ENCODE measurements at regions not wholly inside any gene's neighbourhood (a gene's known extent, or its start where the extent isn't known, plus 50 kb on each side); places are given as distances from the start of the nearest gene placed in this dataset.

DNA sequence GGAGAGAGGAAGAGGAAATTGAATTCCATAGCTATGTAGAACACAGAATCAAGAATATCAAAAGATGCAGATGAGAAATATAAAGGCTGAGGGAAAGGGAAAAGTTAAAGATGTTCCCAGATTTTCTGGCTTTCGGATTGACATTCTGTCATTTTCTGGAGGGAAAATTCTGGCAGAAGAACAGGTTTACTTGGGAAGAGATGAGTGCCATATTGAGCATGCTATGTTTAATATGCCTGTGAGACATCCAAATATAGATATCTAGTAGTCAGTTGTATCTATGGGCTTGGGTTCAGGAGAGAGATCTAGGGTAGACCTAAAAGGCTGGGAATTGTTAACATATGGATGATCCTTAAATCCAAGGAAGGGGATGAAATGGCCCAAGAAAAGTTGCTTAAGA, 181.9 kb upstream of the ARG1 start (continued):
- TF ChIP-seq, protein P1, sequence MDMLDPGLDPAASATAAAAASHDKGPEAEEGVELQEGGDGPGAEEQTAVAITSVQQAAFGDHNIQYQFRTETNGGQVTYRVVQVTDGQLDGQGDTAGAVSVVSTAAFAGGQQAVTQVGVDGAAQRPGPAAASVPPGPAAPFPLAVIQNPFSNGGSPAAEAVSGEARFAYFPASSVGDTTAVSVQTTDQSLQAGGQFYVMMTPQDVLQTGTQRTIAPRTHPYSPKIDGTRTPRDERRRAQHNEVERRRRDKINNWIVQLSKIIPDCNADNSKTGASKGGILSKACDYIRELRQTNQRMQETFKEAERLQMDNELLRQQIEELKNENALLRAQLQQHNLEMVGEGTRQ (IDR thresholded peaks at IDR 0.05; ENCODE audit: low read depth, low read length) = no peak
- no peak for TF ChIP-seq CHD1 (IDR thresholded peaks at IDR 0.05; ENCODE audit: low read depth, low read length)
- TF ChIP-seq MAFK (IDR thresholded peaks at IDR 0.05; ENCODE audit: low read depth, low read length) = no peak

DNA sequence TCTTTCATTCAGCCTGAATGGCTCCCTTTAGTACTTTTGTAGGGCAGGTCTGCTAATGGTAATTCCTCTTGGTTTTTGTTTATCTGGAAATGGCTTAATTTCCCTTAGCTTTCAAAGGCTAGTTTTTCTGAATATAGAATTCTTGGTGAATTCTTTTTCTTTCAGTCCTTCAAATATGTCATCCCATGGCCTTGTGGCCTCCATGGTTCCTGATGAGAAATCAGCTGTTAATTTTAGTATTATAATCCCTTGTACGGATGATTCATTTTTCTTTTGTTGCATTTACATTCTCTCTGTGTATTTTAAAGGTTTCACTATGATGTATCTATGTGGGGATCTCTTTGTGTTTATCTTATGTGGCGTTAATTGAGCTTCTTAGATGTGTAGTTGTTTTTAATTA, 179.6 kb upstream of the ARG1 start:
- Histone ChIP-seq H3K36me3 (ENCODE audit: control insufficient read depth, insufficient read depth, low read length) (no peaks in the 10 kb centered on the region), H2BK5ac (ENCODE audit: low read depth, low read length, poor library complexity, severe bottlenecking) (no peak overlapping the region), H4K20me1 (ENCODE audit: insufficient read depth, low read length) (no peaks in the 10 kb centered on the region), H3K18ac (ENCODE audit: low read depth, low read length) (no peak overlapping the region), H3K4me2 (ENCODE audit: low read depth, low read length) (no peak overlapping the region), H2AK5ac (ENCODE audit: low read depth, low read length) (no peak overlapping the region), H3K9ac (ENCODE audit: low read depth, low read length) (no peak overlapping the region), H2BK120ac (ENCODE audit: low read depth, low read length) (no peak overlapping the region), H2AK9ac (replicated peaks; ENCODE audit: low read depth, low read length, poor library complexity) (no peak overlapping the region), H4K5ac (ENCODE audit: low read depth, low read length) (no peak overlapping the region), H3K9me1 (ENCODE audit: insufficient read depth, low read length) (no peaks in the 10 kb centered on the region), H3K27ac (ENCODE audit: insufficient read depth, low read length) (no peak overlapping the region), H3K27me3 (ENCODE audit: control insufficient read depth, insufficient read depth, low read length) (peaks cover 6% of the 10 kb centered on the region), H3K4me3 (ENCODE audit: insufficient read depth, low read depth, low read length) (no peak overlapping the region), H2BK15ac (ENCODE audit: low read depth, low read length) (no peak overlapping the region), H3K4me1 (ENCODE audit: control insufficient read depth, insufficient read depth, low read length) (no peaks in the 10 kb centered on the region), H3K56ac (ENCODE audit: extremely low read depth, insufficient read depth, low read length) (no peak overlapping the region), H3K9me3 (ENCODE audit: control insufficient read depth, insufficient read depth, low read length) (no peaks in the 10 kb centered on the region), H3K4ac (ENCODE audit: low read depth, low read length) (no peak overlapping the region), H3K14ac (replicated peaks; ENCODE audit: low read depth, low read length) (no peak overlapping the region), H3K79me1 (ENCODE audit: low read depth in 1 of 2, low read length in 2 of 2) (no peaks in the 10 kb centered on the region), H2BK20ac (ENCODE audit: low read depth, low read length) (no peak overlapping the region), H2AFZ (replicated peaks; ENCODE audit: low read length, poor library complexity) (no peak overlapping the region), H4K91ac (ENCODE audit: insufficient read depth, low read depth, low read length) (no peak overlapping the region), H4K8ac (ENCODE audit: low read depth in 2 of 2, low read length in 2 of 2) (no peak overlapping the region), H3K23ac (ENCODE audit: low read depth, low read length) (no peak overlapping the region)
- ChIA-PET CTCF (interaction anchor here (0.5 to 0.6 kb wide), 2 partner anchors 34 to 90 kb away, joined by 4 to 5 read pairs; no protein-coding TSS in a partner anchor), POLR2A (ENCODE audit: unreplicated experiment) (interaction anchor here (0.6 kb wide), 1 partner anchor 19 kb away, joined by 3 read pairs; no protein-coding TSS in a partner anchor)
- WGBS, 2 experiments (ENCODE audit: extremely low coverage in 2 of 2, insufficient read length in 1 of 2) = no CpG with 5 or more reads among the region's 2 CpGs
- ATAC-seq (ENCODE audit: low read depth) (no peak), DNase-seq (no peak)
- in situ Hi-C loops (cut with MboI; ENCODE audit: low sequenced_read_pairs) (no loop called here), intact Hi-C loops (cut with micrococcal nuclease) (no loop called here), dilution Hi-C loops (cut with HindIII; ENCODE audit: low sequenced_read_pairs, unreplicated experiment) (no loop called here)
- BruUV-seq (replicated peaks) = no TSS peak
- TF ChIP-seq MAZ (IDR thresholded peaks at IDR 0.05; ENCODE audit: borderline replicate concordance, low read depth, low read length) (no peak), RAD21 (IDR thresholded peaks at IDR 0.05; ENCODE audit: low read length) (no peak), BHLHE40 (IDR thresholded peaks at IDR 0.05; ENCODE audit: low read depth, low read length) (no peak), CEBPB (IDR thresholded peaks at IDR 0.05; ENCODE audit: low read depth, low read length) (no peak), POLR2A (IDR thresholded peaks at IDR 0.05; ENCODE audit: low read depth, low read length) (no peak), NFE2L2 (IDR thresholded peaks at IDR 0.05; ENCODE audit: low read depth, low read length) (no peak), SMC3 (IDR thresholded peaks at IDR 0.05; ENCODE audit: low read depth, low read length) (no peak), MXI1 (IDR thresholded peaks at IDR 0.05; ENCODE audit: borderline replicate concordance, low read depth, low read length) (no peak), MAFK (IDR thresholded peaks at IDR 0.05; ENCODE audit: low read depth, low read length) (no peak), CHD1 (IDR thresholded peaks at IDR 0.05; ENCODE audit: low read depth, low read length) (no peak), RCOR1 (IDR thresholded peaks at IDR 0.05; ENCODE audit: insufficient replicate concordance, low read length) (no peak), FOS (IDR thresholded peaks at IDR 0.05; ENCODE audit: low read depth, low read length) (no peak), RFX5 (IDR thresholded peaks at IDR 0.05; ENCODE audit: low read depth, low read length) (no peak)
- TF ChIP-seq, protein P1 (IDR thresholded peaks at IDR 0.05; ENCODE audit: low read depth, low read length) = no peak
- TF ChIP-seq, protein P2, sequence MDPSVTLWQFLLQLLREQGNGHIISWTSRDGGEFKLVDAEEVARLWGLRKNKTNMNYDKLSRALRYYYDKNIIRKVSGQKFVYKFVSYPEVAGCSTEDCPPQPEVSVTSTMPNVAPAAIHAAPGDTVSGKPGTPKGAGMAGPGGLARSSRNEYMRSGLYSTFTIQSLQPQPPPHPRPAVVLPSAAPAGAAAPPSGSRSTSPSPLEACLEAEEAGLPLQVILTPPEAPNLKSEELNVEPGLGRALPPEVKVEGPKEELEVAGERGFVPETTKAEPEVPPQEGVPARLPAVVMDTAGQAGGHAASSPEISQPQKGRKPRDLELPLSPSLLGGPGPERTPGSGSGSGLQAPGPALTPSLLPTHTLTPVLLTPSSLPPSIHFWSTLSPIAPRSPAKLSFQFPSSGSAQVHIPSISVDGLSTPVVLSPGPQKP (IDR thresholded peaks at IDR 0.05; ENCODE audit: borderline replicate concordance, low read depth, low read length) = no peak
